NCI-H1694 (cell line): ENCODE measurements at regions not wholly inside any gene's neighbourhood (a gene's known extent, or its start where the extent isn't known, plus 50 kb on each side); places are given as distances from the start of the nearest gene placed in this dataset.

Experiments
- DNase-seq: peaks from one replicate; lab custom pipeline; 2025; lab: John Stamatoyannopoulos, UW

GRCh38 chr14:84671776-84672175 lies 858.2 kb upstream of the FLRT2 start:
- DNase-seq = no peak

GRCh38 chr14:84674636-84675035 lies 855.3 kb upstream of the FLRT2 start:
- no peak for DNase-seq

- DNase-seq = no peak
Observed at GRCh38 chr14:84686550-84686949, 843.4 kb upstream of the FLRT2 start.

GRCh38 chr14:84688297-84689025 lies 841.5 kb upstream of the FLRT2 start:
- no peak for DNase-seq

GRCh38 chr14:84694161-84694560 lies 835.8 kb upstream of the FLRT2 start:
- DNase-seq = no peak

GRCh38 chr14:84704601-84705000 lies 825.3 kb upstream of the FLRT2 start:
- DNase-seq = no peak

GRCh38 chr14:84707830-84708229 lies 822.1 kb upstream of the FLRT2 start:
- no peak for DNase-seq

- DNase-seq = no peak
Observed at GRCh38 chr14:84708865-84709264, 821.1 kb upstream of the FLRT2 start.

- DNase-seq = no peak
Observed at GRCh38 chr14:84726471-84726870, 803.5 kb upstream of the FLRT2 start.

GRCh38 chr14:84749191-84749955 lies 780.6 kb upstream of the FLRT2 start:
- DNase-seq = no peak

- DNase-seq = no peak
Observed at GRCh38 chr14:84750284-84750683, 779.7 kb upstream of the FLRT2 start.

- DNase-seq = no peak
Observed at GRCh38 chr14:84750763-84751554, 779.0 kb upstream of the FLRT2 start.

- no peak for DNase-seq
Observed at GRCh38 chr14:84751745-84752144, 778.2 kb upstream of the FLRT2 start.

- no peak for DNase-seq
Observed at GRCh38 chr14:84760489-84761126, 769.3 kb upstream of the FLRT2 start.

GRCh38 chr14:84767434-84767833 lies 762.5 kb upstream of the FLRT2 start:
- no peak for DNase-seq

- DNase-seq = no peak
Observed at GRCh38 chr14:84770030-84770429, 759.9 kb upstream of the FLRT2 start.

GRCh38 chr14:84777356-84777755 lies 752.6 kb upstream of the FLRT2 start:
- no peak for DNase-seq

GRCh38 chr14:84782902-84783301 lies 747.0 kb upstream of the FLRT2 start:
- no peak for DNase-seq

- no peak for DNase-seq
Observed at GRCh38 chr14:84783511-84783910, 746.4 kb upstream of the FLRT2 start.

- DNase-seq = no peak
Observed at GRCh38 chr14:84785996-84786395, 743.9 kb upstream of the FLRT2 start.

- no peak for DNase-seq
Observed at GRCh38 chr14:84789012-84789411, 740.9 kb upstream of the FLRT2 start.

GRCh38 chr14:84792722-84793410 lies 737.1 kb upstream of the FLRT2 start:
- DNase-seq = no peak
